SHP77 (cell line): ENCODE measurements at regions not wholly inside any gene's neighbourhood (a gene's known extent, or its start where the extent isn't known, plus 50 kb on each side); places are given as distances from the start of the nearest gene placed in this dataset.
"Not testable (repeated sequence)": the region's sequence is repeated elsewhere in the genome, so short reads cannot be mapped to it uniquely, and the experiment has no call there.

Experiments used
- DNase-seq, 2 experiments: peaks; one replicate each; lab custom pipeline; 2025; lab: John Stamatoyannopoulos, UW

DNA sequence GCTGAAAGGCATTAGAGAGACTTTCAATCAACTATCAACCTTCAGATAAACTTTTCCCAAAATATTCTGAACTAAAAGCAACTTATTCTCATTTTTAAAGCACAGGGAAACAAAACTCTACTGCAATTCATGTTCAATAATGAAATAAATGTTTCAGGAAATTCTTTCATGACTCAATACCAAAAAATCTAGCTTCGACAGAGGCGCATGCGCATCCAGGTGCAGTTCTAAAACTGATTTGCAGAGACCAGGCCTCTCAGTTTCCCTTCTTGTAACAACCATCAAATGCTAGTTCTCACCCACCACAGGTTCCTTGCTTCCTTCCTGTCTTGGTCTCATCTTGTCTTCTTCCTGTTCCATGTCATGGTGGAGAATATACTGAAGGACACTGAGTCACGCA lies 55.3 kb upstream of the NRBF2 start:
- no peak for DNase-seq

DNA sequence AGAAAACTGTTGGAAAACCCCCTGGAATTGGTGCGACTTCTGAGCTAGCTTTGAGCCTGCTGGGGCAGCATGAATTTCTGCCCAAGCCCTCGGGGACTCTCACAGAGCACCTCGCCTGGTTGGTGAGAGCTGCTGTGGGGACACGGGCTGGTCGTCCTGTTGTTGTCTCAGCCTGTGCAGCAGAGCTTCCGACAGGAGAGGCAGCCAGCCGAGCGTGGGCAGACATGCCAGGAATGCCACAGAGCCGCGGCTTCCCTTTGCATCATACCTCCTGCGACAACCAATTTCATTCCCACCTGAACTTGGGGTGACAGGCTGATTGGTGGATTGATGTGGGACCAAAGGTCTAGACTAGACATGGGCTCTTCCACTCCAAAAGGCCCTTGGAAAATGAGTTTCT lies 60.2 kb upstream of the NRBF2 start:
- DNase-seq, result no peak

DNA sequence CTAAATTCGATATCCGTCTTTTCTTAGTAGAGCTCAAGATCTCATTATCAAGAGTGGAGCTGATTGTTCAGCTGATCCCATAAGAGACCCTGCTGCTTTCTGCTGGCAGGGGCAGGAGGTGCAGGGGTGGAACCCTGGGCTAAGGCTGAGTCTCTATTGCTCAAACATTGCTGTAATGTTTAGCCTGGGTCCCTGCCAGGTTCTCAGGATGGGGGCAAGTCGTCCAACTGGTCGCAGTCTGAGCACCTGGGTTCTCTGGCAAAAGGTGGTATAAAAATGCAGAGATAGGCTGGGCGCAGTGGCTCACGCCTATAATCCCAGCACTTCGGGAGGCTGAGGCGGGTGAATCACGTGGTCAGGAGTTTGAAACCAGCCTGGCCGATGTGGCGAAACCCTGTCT lies 62.0 kb upstream of the NRBF2 start:
- no peak for DNase-seq

DNA sequence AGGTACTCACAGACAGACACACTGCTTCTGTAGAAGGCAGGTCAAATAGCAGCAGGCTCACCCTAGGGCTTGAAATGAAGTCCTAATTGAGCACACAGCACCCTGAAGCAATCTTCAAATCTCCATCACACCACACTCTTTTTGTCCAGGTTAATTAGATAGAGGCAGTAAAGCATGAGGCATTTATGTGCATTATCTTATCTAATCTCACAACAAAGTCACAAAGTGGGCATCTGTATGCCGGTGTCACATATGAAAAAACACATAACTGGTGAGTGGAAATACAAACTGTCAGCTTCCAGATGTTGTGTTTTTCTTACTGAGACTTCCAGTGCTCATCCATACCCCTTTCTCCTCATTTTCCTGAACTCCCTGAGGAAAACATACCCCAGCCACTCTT lies 63.8 kb upstream of the NRBF2 start:
- DNase-seq, result no peak

DNA sequence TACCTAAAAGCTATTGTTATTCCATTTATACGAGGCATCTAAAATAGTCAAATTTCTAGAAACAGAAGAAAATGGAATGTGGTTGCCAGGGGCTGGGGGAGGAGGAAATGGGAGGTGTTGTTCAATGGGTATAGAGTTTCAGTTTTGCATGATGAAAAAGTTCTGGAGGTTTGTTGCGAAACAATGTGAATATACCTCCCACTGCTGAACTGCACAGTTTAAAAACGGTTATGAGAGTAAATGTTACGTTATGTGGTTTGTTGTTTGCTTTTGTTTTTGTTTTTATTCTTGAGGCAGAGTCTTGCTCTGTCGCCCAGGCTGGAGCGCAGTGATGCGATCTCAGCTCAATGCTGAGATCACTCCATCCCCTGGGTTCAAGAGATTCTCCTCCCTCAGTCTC lies 64.9 kb upstream of the NRBF2 start:
- no peak for DNase-seq

DNA sequence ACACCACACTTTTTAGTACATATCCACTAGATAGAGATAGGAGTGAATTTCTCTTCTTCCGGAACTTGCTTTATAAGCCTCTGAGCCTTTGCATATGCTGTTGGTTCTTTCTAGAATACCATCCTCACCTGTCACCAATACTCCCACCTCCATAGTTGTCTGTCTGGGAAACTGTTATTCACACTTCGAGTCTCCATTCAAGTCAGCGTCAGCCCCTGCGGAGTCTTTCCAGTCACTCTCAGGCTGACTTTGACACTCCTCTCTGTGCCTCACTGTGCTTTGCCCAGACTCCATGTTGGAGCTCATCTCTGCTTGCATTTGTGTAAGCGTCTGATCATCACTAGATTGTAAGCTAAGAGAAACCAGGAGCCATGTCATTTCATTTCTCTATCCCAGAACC lies 66.5 kb upstream of the NRBF2 start:
- no peak for DNase-seq

DNA sequence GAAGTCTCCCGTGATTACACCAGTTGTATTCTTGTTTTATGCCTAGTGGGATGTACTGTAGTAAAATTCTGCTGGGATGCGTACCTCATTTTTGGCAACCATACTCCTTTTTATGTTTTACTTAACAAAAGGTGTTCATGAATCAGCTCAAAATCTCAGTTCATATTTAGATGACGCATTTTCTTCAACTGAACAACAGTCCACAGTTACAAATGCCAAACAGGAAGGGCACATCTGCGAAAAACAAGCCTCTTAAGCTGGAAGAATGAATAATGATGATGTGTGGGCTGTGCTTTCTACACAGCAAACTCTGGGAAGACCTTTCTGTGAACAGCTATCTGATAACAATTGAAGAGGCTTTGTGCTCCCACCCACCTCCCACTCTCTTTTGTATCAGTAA lies 68.4 kb upstream of the NRBF2 start:
- DNase-seq, result no peak

DNA sequence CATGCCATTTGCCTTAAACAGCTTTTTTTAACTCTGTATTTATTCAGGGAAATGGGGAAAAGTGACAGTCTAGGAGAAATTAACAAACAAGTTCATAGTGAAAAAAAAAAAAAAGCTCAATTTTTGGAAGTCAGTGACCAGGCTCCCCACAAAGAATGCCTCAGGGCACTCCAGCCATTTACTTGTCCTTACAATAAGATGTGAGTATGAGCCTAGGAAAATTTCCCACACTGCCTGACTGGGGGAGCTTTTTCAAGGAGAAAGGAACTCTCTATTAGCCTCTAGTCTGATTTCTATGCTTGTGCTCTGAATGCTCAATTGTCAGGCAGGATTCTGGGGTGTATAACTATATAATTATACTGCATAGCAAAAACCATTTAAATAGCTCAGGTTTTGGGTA lies 74.9 kb upstream of the NRBF2 start:
- no peak for DNase-seq

DNA sequence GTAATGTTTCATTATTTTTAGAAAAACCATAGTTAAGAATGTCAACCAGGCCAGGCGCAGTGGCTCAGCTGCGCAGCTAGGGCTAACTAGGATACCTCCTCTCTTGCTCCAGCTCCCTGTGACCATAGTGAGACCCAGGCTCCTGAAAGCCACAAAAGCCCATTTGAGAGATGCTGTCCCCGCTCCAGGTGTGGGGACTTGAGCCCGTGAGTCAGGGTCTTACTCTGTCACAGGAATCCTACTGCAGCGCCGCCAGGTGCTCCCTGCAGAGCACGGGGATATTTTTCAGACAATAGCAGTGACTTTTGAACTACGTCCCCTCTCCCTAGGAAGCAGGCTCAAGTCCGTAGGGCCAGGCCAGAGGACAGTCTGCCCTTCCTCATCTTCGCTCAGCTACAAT lies 75.6 kb upstream of the NRBF2 start:
- no peak for DNase-seq

DNA sequence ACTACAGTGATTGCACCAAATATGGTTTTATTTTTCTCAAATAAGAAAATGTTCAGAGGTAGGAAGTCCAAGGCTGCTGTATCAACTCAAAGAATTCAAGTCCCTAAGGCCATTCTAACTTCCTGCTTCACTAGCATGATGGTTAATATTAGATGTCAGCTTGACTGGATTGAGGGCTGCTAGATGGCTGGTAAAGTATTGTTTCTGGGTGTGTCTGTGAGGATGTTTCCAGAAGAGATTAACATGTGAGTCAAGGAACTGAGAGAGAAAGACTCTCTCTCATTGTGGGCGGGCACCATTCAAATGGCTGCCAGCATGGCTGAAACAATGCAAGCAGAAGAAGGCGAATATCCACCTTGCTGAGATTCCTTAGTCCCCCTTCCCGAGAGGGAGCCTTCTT lies 77.4 kb upstream of the NRBF2 start:
- no peak for DNase-seq

DNA sequence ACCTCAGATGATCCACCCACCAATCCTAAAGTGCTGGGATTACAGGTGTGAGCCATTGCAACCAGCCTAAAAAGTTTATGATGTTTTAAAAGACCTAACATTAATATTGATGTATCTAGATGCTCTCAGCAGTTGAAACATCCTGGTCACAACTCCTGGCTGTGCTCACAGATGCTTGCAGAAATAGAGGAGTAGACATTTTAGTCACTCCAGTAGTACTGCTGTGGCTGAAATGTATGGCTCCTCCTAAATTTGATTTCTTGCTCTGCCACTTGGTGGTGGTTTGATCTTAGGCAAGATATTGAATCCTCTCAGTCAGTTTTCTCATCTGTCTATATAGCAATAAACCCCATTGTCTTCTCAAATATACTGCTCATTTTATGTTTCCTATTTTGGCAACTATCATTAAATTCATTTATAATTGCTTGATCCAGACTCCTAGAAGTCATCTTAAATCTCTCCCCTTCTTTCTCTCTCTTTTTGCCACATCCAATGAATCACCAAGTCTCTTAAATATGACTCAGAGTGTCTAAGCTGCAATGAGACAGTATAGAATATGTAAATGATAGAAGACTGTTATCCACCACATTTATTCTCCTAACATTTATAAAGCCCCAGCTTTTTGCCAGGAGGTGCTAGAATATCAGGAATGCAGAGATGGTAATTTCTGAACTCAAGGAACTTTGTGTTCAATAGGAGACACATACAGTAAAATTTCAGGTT lies 78.1 kb upstream of the NRBF2 start:
- DNase-seq, result no peak

DNA sequence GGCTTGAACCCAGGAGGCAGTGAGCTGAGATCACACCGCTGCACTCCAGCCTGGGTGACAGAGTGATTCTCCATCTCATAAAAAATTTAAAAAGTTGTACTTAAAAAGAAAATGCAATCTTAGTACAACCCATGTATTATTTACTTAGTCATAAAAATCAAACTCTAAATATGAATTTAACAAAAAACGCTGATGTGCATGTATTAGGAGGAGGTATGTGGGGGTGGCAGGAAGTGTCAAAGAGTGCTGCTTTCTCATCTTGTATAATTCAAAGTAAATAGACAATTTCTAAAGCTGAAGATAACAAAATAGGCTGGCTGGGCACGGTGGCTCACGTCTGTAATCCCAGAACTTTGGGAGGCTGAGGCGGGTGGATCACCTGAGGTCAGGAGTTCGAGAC lies 81.0 kb upstream of the NRBF2 start:
- no peak for DNase-seq

DNA sequence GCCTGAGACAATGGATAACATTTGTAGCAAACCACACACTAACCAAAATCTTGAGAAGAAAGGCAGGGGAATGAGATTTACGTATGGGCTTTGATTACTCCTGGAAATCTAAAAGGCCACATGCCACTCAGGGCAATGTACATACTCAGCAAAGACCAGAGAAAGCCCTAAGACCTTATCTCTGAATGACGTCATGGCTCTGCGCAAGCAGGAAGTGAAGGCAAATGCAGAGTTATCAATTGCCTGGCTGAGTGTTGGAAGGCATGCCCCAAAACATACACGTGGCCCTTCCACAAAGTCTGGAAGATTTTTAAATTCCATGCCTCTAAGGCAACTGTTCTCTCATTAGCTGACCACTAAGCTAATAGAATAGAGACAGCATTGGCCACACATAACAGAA lies 90.9 kb upstream of the NRBF2 start:
- DNase-seq, result no peak

DNA sequence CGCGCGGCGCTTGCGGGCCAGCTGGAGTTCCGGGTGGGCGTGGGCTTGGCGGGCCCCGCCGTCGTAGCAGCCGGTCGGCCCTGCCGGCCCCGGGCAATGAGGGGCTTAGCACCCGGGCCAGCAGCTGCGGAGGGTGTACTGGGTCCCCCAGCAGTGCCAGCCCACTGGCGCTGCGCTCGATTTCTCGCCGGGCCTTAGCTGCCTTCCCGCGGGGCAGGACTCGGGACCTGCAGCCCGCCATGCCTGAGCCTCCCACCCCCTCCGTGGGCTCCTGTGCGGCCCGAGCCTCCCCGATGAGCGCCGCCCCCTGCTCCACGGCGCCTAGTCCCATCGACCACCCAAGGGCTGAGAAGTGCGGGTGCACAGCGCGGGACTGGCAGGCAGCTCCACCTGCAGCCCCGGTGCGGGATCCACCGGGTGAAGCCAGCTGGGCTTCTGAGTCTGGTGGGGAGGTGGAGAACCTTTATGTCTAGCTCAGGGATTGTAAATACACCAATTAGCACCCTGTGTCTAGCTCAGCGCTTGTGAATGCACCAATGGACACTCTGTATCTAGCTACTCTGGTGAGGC lies 99.4 kb upstream of the NRBF2 start:
- not testable (repeated sequence) for DNase-seq

DNA sequence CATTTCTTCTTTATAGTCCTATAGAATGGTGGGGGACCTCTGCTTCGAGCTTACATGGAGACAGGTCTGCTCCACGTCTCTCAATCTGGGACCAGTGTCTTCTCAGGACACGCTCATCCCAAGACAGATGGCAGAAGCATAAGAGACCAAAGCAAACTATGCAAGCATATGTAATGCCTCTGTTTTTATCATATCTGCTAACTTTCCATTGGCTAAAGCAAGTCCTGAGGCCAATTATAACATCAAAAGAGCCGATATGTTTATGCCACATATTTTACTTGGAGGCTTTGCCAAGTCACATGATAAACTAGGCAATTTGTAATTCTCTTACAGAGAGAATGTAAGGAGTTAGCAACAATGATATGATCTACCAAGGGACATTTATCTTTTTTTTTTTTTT lies 102.6 kb upstream of the NRBF2 start:
- no peak for DNase-seq

DNA sequence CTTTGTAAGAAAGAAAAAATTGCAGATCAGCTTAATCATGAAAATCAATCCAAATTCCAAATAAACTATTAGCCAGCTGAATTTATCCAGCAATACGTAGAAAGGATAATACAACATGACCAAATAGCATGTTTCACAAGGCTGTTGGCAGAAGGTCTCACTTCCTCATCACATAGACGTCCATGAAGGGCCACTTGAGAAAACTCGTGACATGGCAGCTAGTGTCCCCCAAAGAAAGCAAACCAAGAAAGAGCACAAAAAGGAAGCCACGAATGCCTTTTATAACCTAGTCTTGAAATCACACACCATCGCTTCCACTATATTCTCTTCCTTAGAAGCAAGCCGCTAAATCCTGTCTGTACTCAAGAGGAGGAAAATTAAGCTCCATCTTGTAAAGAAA lies 105.6 kb upstream of the NRBF2 start:
- DNase-seq, result no peak

DNA sequence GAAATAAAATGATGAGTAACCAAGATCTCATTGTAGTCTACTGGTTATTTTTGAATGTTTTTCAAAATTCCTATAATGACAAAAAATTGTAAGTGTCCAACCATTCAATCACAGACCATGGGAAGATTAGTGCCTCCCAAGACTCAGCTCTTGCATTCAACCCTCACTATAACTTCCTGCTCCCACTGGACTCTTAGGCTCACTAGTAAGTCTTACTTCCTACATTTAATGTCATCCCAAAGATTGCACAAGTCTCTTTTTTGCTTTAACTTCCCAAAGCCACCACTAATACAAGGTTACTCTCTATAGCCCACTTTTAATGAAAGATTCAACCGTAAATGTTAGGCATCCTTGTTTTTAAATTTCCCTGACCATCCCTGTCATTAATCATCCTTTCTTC lies 111.9 kb upstream of the NRBF2 start:
- DNase-seq, result no peak

DNA sequence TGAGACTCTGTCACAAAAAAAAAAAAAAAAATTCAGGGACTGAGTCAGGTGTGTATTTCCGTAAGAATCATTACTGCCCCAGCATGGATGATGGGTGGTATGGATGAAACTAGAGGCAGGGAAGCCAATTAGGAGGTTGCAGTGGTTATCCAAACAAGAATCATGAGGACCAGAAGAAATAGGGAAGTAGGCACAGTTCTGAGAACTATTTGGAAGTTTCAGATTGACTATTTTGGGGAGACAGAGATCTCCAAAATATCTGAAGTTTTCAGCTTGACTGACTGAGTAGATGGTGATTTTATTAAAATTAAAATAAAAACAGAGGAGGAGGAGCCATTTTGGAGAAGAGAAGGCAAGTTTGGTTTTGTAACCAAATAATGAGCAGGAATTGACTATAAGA lies 119.4 kb upstream of the NRBF2 start:
- no peak for DNase-seq

DNA sequence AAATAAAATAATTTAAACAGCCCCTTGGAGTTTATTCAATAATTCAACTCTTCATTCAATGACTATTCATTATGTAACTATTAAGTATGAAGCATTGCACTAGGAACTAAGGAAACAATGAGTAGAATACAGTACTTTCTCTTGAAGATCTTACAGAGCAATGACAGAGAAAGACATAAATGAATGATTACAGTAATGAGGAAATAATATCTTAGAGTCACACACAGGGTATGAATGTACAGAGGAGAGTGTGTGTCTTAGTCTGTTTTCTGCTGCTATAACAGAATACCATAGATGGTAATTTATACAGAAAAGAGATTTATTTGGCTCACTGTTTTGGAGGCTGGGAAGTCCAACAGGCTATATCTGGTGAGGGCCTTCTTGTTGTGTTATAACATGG lies 120.5 kb upstream of the NRBF2 start:
- DNase-seq, result no peak

DNA sequence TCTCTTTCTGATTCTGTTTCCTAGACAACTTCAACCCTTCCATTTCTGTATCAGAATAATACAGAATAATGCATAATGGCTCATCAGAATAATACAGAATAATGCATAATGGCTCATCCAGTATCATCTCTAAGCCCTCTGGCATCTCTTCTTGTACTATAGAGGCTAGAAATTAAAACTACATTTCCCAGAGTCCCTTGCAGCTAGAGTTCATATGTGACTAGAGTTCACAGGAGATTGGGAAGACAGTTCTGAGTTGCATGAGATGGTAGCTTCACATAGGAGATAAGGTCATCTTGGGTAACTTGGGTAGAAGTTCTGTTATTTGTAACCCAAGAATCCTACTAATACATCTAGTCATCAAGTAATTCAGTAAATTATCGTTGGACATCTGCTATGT lies 122.9 kb upstream of the NRBF2 start:
- DNase-seq, result no peak

DNA sequence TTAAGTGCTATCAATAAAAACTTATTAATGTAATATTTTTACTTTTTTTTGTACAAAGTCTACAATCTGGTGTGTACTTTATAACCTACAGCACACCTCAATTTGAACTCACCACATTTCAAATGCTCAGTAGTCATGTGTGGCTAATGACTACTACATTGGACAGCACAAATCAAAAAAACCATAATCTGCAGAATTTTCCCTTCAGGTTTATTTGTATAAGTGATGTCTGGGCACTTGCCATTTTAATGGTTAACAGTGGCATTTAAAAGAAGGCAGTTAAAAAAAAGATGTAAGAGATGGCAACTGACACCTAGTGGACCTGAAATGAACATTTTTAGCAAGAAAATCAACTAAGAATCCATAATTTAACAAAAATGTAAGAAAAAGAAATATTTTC lies 124.6 kb upstream of the NRBF2 start:
- DNase-seq, result no peak

DNA sequence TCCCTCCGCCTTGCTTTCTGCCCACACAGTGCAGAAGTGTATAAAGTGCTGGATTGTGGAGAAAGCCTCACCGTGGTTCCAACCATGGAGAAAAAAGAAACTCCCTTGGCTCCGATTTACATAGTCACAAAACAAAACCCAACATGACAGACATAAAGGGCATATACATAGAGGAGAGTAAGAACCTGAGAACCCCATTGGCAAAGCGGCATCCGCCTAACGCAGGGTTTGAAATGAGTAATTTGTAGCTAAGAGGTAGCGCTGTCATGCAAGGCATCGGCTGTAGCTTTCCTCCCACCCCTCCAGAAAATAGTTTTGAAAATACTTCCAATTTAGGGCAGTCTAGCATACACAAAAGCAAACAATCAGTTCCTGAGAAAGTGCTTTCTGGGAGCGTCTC lies 126.0 kb upstream of the NRBF2 start:
- DNase-seq, result no peak

DNA sequence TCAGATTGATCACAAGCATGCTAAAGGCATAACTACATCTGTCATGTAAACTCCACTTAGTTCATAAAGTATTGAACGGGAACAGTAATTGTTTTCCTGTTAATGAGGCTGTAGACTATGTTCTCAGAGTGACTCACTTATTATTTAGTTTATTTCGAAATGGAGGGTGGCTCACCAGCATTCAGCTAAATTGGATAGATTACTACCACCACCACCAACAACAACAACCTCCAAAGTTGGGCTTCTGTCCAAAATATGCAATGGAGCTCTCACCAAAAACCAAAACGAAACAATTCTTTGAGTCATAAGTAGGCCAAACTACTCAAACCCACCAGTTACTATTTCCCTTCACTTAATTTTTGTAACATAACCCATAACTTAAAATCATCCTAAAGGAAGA lies 127.9 kb upstream of the NRBF2 start:
- DNase-seq, result no peak

DNA sequence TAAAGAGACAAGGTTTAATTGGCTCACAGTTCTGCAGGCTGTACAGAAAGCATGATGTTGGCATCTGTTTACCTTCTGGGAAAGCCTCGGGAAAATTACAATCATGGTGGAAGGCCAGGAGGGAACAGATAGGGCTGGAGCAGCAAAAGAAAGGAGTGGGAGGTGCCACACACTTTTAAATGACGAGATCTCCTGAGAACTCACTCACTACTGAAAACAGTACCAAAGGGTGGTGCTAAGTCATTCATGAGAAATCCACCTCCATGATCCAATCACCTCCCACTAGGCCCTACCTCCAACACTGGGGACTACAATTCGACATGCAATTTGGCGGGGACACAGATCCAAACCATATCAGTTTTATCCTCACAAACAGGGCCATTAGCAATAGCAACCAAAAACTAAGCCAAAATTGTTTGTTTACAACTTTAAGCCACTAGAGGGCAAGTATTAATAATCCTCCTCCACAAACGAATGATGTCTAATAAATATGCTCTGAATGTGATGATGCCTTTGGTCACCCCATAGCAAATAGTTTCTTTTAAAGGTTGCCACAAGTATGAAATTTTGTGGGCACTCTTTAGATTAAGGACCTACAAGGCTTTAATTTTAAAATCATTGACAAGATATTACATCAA lies 129.2 kb upstream of the NRBF2 start:
- no peak for DNase-seq
